ENCODE measurements at regions not wholly inside any gene's neighbourhood (a gene's known extent, or its start where the extent isn't known, plus 50 kb on each side); places are given as distances from the start of the nearest gene placed in this dataset.

GRCh38 chr20:9940329-9940728 lies 94.5 kb upstream of the ANKEF1 start:
- Histone ChIP-seq H3K27ac (ENCODE audit: insufficient read depth, low read depth, low read length) (no peak overlapping the region), H4K20me1 (replicated peaks; ENCODE audit: control insufficient read depth, extremely low read depth, insufficient read depth, low read length) (no peaks in the 10 kb centered on the region), H3K9ac (replicated peaks; ENCODE audit: extremely low read depth, insufficient read depth, low read length) (no peak overlapping the region), H3K9me3 (replicated peaks; ENCODE audit: control insufficient read depth, insufficient read depth, low read length) (no peaks in the 10 kb centered on the region), H3K9me1 (replicated peaks; ENCODE audit: control insufficient read depth, extremely low read depth, insufficient read depth, low read length) (no peaks in the 10 kb centered on the region), H2AFZ (ENCODE audit: low read depth, low read length) (no peak overlapping the region), H3K4me1 (ENCODE audit: control insufficient read depth, extremely low read depth, insufficient read depth, low read length) (no peaks in the 10 kb centered on the region), H3K4me3 (replicated peaks in 1 of 3; ENCODE audit: insufficient read depth in 1 of 3, low read depth in 1 of 3, low read length in 3 of 3) (no peak overlapping the region), H3K4me2 (ENCODE audit: insufficient read depth, low read length) (no peak overlapping the region), H3K27me3 (ENCODE audit: control insufficient read depth in 2 of 2, insufficient read depth in 2 of 2, low read length in 2 of 2) (no peaks in the 10 kb centered on the region), H3K36me3 (ENCODE audit: control insufficient read depth in 2 of 2, extremely low read depth in 1 of 2, insufficient read depth in 2 of 2, low read length in 2 of 2) (no peaks in the 10 kb centered on the region), H3K79me2 (ENCODE audit: control insufficient read depth, insufficient read depth, low read length) (no peaks in the 10 kb centered on the region)
- DNase-seq (ENCODE audit: low read depth, low spot score) (no peak), FAIRE-seq (no peak)
- intact Hi-C loops (cut with micrococcal nuclease): no loop called here
- TF ChIP-seq POLR2AphosphoS5 (IDR thresholded peaks at IDR 0.05; ENCODE audit: insufficient read depth, low read depth, low read length) (no peak), CTCF (IDR thresholded peaks at IDR 0.05; ENCODE audit: extremely low read depth in 1 of 2, insufficient read depth in 1 of 2, low read depth in 1 of 2, low read length in 2 of 2) (no peak), JUN (IDR thresholded peaks at IDR 0.05; ENCODE audit: borderline replicate concordance, insufficient read depth, insufficient read length, low read depth) (no peak), EZH2 (IDR thresholded peaks at IDR 0.05; ENCODE audit: borderline replicate concordance, low read depth, low read length, severe bottlenecking) (no peak), MAX (IDR thresholded peaks at IDR 0.05; ENCODE audit: insufficient read depth, insufficient read length) (no peak), MYC (IDR thresholded peaks at IDR 0.05; ENCODE audit: low read depth, low read length) (no peak), POLR2A (IDR thresholded peaks at IDR 0.05; ENCODE audit: low read depth, low read length) (no peak), FOS (IDR thresholded peaks at IDR 0.05; ENCODE audit: borderline replicate concordance, insufficient read depth, low read length) (no peak), GATA2 (IDR thresholded peaks at IDR 0.05; ENCODE audit: insufficient read depth, insufficient read length, low read depth, low read length) (no peak)
- POLR2A ChIA-PET: no interaction called here
- BruUV-seq (replicated peaks): no TSS peak
- dilution Hi-C loops (cut with MboI; ENCODE audit: extremely low pct_ligation_motif_present, low sequenced_read_pairs): no loop called here
- CTCF ChIA-PET: no interaction called here

Measured in endothelial cell of umbilical vein (primary cell).